Naive B cell (primary cell): ENCODE measurements at regions not wholly inside any gene's neighbourhood (a gene's known extent, or its start where the extent isn't known, plus 50 kb on each side); places are given as distances from the start of the nearest gene placed in this dataset.

Experiments used
- ATAC-seq, 2 donors: fragments of 150-1000 bp; cut with Tn5 transposase; 2 replicates each; pipeline ENCODE4 v1.10.0; 2021; ENCODE audit warnings: low read depth in 2 of 2, mild to moderate bottlenecking in 2 of 2, moderate library complexity in 2 of 2
- DNase-seq: peaks from one replicate; pipeline ENCODE4 v3.0.0; 2022
- H3K27ac Mint-ChIP-seq, 6 donors: one replicate each; pipeline ENCODE4 v1.8.0; 2020 to 2022; ENCODE audit warnings: mild to moderate bottlenecking in 6 of 6, mixed read lengths in 6 of 6, moderate library complexity in 5 of 6, inconsistent platforms in 2 of 6
- H3K27me3 Mint-ChIP-seq, 3 donors: one replicate each; pipeline ENCODE4 v1.8.0; 2021 to 2022; ENCODE audit warnings: mixed read lengths in 3 of 3, mild to moderate bottlenecking in 1 of 3
- H3K36me3 Mint-ChIP-seq, 2 donors: one replicate each; pipeline ENCODE4 v1.8.0; 2020 to 2022; ENCODE audit warnings: mixed read lengths in 2 of 2, inconsistent platforms in 1 of 2, mild to moderate bottlenecking in 1 of 2
- H3K4me1 Mint-ChIP-seq, 3 donors: one replicate each; pipeline ENCODE4 v1.8.0; 2020 to 2022; ENCODE audit warnings: mixed read lengths in 3 of 3, inconsistent platforms in 1 of 3, mild to moderate bottlenecking in 1 of 3, moderate library complexity in 1 of 3
- H3K4me3 Mint-ChIP-seq, 8 donors: one replicate each; pipeline ENCODE4 v1.8.0; 2020 to 2022; ENCODE audit warnings: mild to moderate bottlenecking in 8 of 8, mixed read lengths in 8 of 8, moderate library complexity in 8 of 8, inconsistent platforms in 2 of 8
- H3K9me3 Mint-ChIP-seq, 7 donors: one replicate each; pipeline ENCODE4 v1.8.0; 2020 to 2022; ENCODE audit warnings: mixed read lengths in 7 of 7, mild to moderate bottlenecking in 5 of 7, inconsistent platforms in 2 of 7, moderate library complexity in 1 of 7

- H3K9me3 Mint-ChIP-seq: peaks cover 0 to 2% (median 0%) of the 10 kb centered on the region in 7 donors
- no peaks in the 10 kb centered on the region for H3K27me3 Mint-ChIP-seq
- no peak overlapping the region for H3K4me3 Mint-ChIP-seq
- no peak for DNase-seq
- ATAC-seq: no peak
- H3K36me3 Mint-ChIP-seq: no peaks in the 10 kb centered on the region
- peaks cover 0 to 6% (median 0%) of the 10 kb centered on the region in 3 donors for H3K4me1 Mint-ChIP-seq
- no peak overlapping the region for H3K27ac Mint-ChIP-seq
Measured at GRCh38 chr21:17458279-17458678, 54.6 kb upstream of the CXADR start.

- no peak for DNase-seq
- H3K4me3 Mint-ChIP-seq: no peak overlapping the region
- no peak for ATAC-seq
- H3K27ac Mint-ChIP-seq: no peak overlapping the region
- no peaks in the 10 kb centered on the region for H3K36me3 Mint-ChIP-seq
- H3K4me1 Mint-ChIP-seq: no peaks in the 10 kb centered on the region
- H3K27me3 Mint-ChIP-seq: no peaks in the 10 kb centered on the region
- peaks cover 0 to 2% (median 0%) of the 10 kb centered on the region in 7 donors for H3K9me3 Mint-ChIP-seq
Measured at GRCh38 chr21:17460094-17460493, 52.7 kb upstream of the CXADR start.

- ATAC-seq: no peak
- Mint-ChIP-seq H3K27me3 (no peaks in the 10 kb centered on the region), H3K4me1 (no peaks in the 10 kb centered on the region)
Measured at GRCh38 chr21:17461014-17461413, 51.8 kb upstream of the CXADR start.

GRCh38 chr21:17461582-17461981 is 51.3 kb upstream of the CXADR start:
- no peak for ATAC-seq
- H3K27me3 Mint-ChIP-seq: no peaks in the 10 kb centered on the region
- H3K4me3 Mint-ChIP-seq: no peak overlapping the region
- no peaks in the 10 kb centered on the region for H3K36me3 Mint-ChIP-seq
- no peak for DNase-seq
- H3K9me3 Mint-ChIP-seq: peaks cover 0 to 3% (median 0%) of the 10 kb centered on the region in 7 donors
- no peaks in the 10 kb centered on the region for H3K4me1 Mint-ChIP-seq
- no peak overlapping the region for H3K27ac Mint-ChIP-seq

More at GRCh38 chr21:17461014-17461413, 51.8 kb upstream of the CXADR start:
- peaks cover 0 to 3% (median 0%) of the 10 kb centered on the region in 7 donors for H3K9me3 Mint-ChIP-seq
- DNase-seq: no peak
- H3K36me3 Mint-ChIP-seq: no peaks in the 10 kb centered on the region
- no peak overlapping the region for H3K4me3 Mint-ChIP-seq
- no peak overlapping the region for H3K27ac Mint-ChIP-seq

- peaks cover 0 to 3% (median 0%) of the 10 kb centered on the region in 7 donors for H3K9me3 Mint-ChIP-seq
- no peaks in the 10 kb centered on the region for H3K36me3 Mint-ChIP-seq
- no peaks in the 10 kb centered on the region for H3K27me3 Mint-ChIP-seq
- H3K4me1 Mint-ChIP-seq: no peaks in the 10 kb centered on the region
- H3K4me3 Mint-ChIP-seq: peak overlapping the region in 1 of 8 donors; percentile 53
- ATAC-seq: no peak
- no peak for DNase-seq
- no peak overlapping the region for H3K27ac Mint-ChIP-seq
Measured at GRCh38 chr21:17462276-17462981, 50.4 kb upstream of the CXADR start.
